HFFc6 (cell line): ENCODE measurements at regions not wholly inside any gene's neighbourhood (a gene's known extent, or its start where the extent isn't known, plus 50 kb on each side); places are given as distances from the start of the nearest gene placed in this dataset.
"Not testable (repeated sequence)": the region's sequence is repeated elsewhere in the genome, so short reads cannot be mapped to it uniquely, and the experiment has no call there.

Source experiments
- DNase-seq: peaks from one replicate; pipeline ENCODE4 v3.0.0-alpha.2; 2018
- H3K27ac Mint-ChIP-seq: 2 replicates; pipeline ENCODE4 v1.8.0; 2020; ENCODE audit warnings: mild to moderate bottlenecking, mixed read lengths
- H3K27me3 Mint-ChIP-seq: 2 replicates; pipeline ENCODE4 v1.8.0; 2021; ENCODE audit warnings: mild to moderate bottlenecking, moderate library complexity, mixed read lengths; ENCODE audit not compliant: insufficient read depth
- H3K36me3 Mint-ChIP-seq: 2 replicates; pipeline ENCODE4 v1.8.0; 2021; ENCODE audit warnings: low read depth, mixed read lengths
- H3K4me1 Mint-ChIP-seq: 2 replicates; pipeline ENCODE4 v1.8.0; 2020; ENCODE audit warnings: low read depth, mixed read lengths
- H3K4me3 Mint-ChIP-seq: 2 replicates; pipeline ENCODE4 v1.8.0; 2020; ENCODE audit warnings: mild to moderate bottlenecking, moderate library complexity, mixed read lengths
- H3K9me3 Mint-ChIP-seq: 2 replicates; pipeline ENCODE4 v1.8.0; 2020; ENCODE audit warnings: mild to moderate bottlenecking, mixed read lengths
- TF ChIP-seq, protein P1 (sequence below): fragments of 200-600 bp; sonication (generic); IDR thresholded peaks from 2 replicates; pipeline ENCODE4 v1.5.0; 2021; ENCODE audit warnings: antibody characterized with exemption, mild to moderate bottlenecking

DNA sequence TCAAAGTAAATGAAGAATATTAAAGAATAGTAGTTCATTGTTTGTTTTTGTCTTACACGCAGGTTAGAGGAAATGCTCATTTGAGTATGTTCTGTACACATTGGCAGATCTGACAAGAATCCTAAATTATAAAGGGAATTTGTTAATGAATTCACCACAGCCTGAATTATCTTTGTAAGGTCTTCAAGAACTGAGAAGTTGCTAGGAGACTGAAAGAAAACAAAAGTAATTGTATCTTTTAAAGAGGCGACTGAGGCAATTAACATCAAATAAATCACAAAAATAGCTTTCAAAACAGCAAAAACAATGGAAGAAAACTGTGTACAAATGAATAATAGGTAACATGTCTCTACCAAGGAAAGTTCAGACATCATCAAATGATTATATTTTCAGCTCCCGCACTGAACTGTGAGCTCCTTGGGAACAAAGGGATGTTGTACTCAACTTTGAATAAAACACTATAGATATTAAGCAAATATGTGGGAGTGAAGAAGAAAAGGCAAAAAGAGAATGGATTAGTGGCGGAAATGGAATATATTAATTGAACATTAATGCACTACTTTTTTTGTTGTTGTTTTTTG, 51.7 kb upstream of the ATIC start:
- H3K9me3 Mint-ChIP-seq: no peaks in the 10 kb centered on the region
- H3K27me3 Mint-ChIP-seq: peaks cover 6% of the 10 kb centered on the region; the same call in 1 of the 2 replicates
- H3K4me1 Mint-ChIP-seq: no peaks in the 10 kb centered on the region
- H3K36me3 Mint-ChIP-seq: no peaks in the 10 kb centered on the region
- H3K27ac Mint-ChIP-seq: no peak overlapping the region
- H3K4me3 Mint-ChIP-seq: no peak overlapping the region
- TF ChIP-seq, protein P1, sequence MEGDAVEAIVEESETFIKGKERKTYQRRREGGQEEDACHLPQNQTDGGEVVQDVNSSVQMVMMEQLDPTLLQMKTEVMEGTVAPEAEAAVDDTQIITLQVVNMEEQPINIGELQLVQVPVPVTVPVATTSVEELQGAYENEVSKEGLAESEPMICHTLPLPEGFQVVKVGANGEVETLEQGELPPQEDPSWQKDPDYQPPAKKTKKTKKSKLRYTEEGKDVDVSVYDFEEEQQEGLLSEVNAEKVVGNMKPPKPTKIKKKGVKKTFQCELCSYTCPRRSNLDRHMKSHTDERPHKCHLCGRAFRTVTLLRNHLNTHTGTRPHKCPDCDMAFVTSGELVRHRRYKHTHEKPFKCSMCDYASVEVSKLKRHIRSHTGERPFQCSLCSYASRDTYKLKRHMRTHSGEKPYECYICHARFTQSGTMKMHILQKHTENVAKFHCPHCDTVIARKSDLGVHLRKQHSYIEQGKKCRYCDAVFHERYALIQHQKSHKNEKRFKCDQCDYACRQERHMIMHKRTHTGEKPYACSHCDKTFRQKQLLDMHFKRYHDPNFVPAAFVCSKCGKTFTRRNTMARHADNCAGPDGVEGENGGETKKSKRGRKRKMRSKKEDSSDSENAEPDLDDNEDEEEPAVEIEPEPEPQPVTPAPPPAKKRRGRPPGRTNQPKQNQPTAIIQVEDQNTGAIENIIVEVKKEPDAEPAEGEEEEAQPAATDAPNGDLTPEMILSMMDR: no peak
- DNase-seq: no peak

DNA sequence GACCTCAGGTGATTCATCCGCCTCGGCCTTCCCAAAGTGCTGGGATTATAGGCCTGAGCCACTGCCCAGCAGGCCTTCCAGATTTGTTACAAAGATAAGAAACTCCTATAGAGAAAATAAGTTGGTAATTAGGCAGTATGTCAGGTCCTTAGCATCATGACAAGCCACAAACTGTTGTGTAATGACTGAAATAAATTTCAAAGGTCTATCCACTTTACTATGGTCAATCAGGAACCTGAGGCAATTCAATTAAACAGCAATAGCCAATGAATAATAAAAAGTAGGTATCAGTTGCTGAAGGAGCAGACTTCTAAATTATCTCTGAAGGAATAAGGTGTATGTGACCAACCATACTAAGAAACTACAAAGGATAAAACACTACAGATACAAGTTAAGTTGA, 62.4 kb upstream of the ATIC start:
- DNase-seq: no peak
- Mint-ChIP-seq H3K36me3 (no peaks in the 10 kb centered on the region), H3K27me3 (no peaks in the 10 kb centered on the region)

DNA sequence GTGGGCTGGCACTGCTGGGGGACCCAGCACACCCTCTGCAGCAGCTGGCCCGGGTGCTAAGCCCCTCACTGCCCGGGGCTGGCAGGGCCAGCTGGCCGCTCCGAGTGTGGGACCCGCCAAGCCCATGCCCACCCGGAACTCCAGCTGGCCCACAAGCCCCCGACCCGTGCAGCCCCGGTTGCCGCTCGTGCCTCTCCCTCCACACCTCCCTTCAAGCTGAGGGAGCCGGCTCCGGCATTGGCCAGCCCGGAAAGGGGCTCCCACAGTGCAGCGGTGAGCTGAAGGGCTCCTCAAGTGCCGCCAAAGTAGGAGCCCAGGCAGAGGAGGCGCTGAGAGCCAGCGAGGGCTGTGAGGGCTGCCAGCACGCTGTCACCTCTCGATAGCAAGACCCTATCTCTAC, 65.9 kb upstream of the ATIC start:
- DNase-seq, H3K4me1 Mint-ChIP-seq, H3K36me3 Mint-ChIP-seq, H3K4me3 Mint-ChIP-seq, H3K27me3 Mint-ChIP-seq, H3K9me3 Mint-ChIP-seq, H3K27ac Mint-ChIP-seq: not testable (repeated sequence)

More for the DNA sequence above, 62.4 kb upstream of the ATIC start:
- H3K27ac Mint-ChIP-seq: no peak overlapping the region
- TF ChIP-seq, protein P1: no peak
- H3K9me3 Mint-ChIP-seq: no peaks in the 10 kb centered on the region
- H3K4me3 Mint-ChIP-seq: no peak overlapping the region
- no peaks in the 10 kb centered on the region for H3K4me1 Mint-ChIP-seq

DNA sequence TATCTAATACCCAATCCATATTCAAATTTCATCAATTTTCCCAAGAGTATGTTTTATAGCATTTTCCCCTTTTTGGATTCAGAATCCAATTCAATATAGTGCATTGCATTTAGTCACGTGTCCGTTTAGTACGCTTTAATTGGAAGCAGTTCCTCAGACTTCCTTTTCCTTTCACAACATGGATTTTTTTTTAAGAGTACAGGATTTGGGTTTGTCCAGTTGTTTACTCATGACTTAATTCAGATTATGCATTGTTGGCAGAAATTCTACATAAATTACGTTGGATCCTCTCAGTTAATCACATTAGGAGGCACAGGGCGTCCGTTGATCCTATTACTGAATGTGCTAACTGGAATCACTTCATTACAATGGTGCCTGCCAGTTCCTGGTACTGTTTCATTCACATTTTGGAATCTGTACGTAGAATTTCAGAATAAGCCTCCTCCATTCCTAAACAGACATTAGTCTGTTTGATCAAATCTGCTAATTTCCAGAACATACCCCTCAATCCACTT, 70.0 kb upstream of the ATIC start:
- no peak overlapping the region for H3K27ac Mint-ChIP-seq
- no peaks in the 10 kb centered on the region for H3K4me1 Mint-ChIP-seq

DNA sequence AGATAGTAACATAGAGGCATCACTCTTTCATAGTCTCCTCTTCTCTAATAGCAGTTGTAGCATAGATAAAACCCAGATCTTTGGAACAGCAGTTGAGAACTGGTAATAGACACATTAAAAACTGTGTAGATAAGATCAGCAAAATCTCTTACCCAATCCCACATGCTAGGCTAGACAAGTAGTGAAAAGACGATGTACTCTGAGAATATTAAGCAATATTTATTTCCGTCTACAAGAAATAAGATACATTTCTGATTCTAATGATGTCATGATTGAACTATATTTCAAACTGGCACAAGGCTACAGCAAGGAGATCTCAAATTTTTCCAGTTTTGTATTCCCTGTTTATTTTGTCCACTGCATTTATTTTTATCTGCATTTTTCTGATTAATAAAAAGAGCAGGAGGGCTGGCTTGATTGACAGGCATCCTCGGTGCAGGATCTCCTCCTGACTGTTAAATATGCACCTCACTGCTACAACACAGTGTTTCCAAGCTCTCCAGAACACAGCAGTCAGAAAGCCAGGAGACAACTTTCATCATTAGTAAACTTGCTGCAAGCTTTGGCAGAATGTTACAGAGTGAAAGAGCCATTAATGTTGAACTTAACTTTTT, 73.3 kb upstream of the ATIC start:
- no peak overlapping the region for H3K27ac Mint-ChIP-seq
- DNase-seq: no peak

More for the DNA sequence above, 70.0 kb upstream of the ATIC start:
- peaks cover 6% of the 10 kb centered on the region for H3K27me3 Mint-ChIP-seq
- TF ChIP-seq, protein P1: no peak
- DNase-seq: no peak
- H3K4me3 Mint-ChIP-seq: no peak overlapping the region
- no peaks in the 10 kb centered on the region for H3K36me3 Mint-ChIP-seq
- no peaks in the 10 kb centered on the region for H3K9me3 Mint-ChIP-seq

DNA sequence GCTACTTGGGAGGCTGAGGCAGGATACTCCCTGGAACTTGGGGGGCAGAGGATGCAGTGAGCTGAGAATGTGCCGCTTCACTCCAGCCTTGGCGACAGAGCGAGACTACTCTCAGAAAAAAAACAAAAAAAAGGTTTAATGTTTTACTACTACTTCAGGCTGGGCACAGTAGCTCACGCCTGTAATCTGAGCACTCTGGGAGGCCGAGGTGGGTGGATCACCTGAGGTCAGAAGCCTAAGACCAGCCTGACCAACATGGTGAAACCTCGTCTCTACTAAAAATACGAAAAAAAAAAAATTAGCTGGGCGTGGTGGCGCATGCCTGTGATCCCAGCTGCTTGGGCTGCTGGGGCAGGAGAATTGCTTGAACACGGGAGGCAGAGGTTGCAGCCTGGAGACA, 75.7 kb upstream of the ATIC start:
- H3K9me3 Mint-ChIP-seq: no peaks in the 10 kb centered on the region
- peaks cover 3% of the 10 kb centered on the region; the same call in 1 of the 2 replicates for H3K27me3 Mint-ChIP-seq

More for the DNA sequence above, 73.3 kb upstream of the ATIC start:
- H3K4me3 Mint-ChIP-seq: no peak overlapping the region
- no peaks in the 10 kb centered on the region for H3K36me3 Mint-ChIP-seq
- no peaks in the 10 kb centered on the region for H3K4me1 Mint-ChIP-seq
- H3K9me3 Mint-ChIP-seq: no peaks in the 10 kb centered on the region
- H3K27me3 Mint-ChIP-seq: peaks cover 7% of the 10 kb centered on the region
- TF ChIP-seq, protein P1: no peak

DNA sequence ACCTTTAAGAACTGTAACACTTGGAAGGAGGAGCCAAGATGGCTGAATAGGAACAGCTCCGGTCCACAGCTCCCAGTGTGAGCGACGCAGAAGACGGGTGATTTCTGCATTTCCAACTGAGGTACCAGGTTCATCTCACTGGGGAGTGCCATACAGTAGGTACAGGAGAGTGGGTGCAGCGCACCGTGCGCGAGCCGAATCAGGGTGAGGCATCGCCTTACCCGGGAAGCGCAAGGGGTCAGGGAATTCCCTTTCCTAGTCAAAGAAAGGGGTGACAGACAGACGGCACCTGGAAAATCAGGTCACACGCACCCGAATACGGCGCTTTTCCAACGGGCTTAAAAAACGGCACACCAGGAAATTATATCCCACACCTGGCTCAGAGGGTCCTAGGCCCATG, 81.8 kb upstream of the ABCA12 start:
- DNase-seq, H3K4me1 Mint-ChIP-seq: not testable (repeated sequence)

More for the DNA sequence above, 75.7 kb upstream of the ATIC start:
- TF ChIP-seq, protein P1: no peak
- Mint-ChIP-seq H3K4me1 (peaks cover 2% of the 10 kb centered on the region), H3K4me3 (no peak overlapping the region), H3K36me3 (no peaks in the 10 kb centered on the region), H3K27ac (no peak overlapping the region)
- DNase-seq: no peak

More for the DNA sequence above, 81.8 kb upstream of the ABCA12 start:
- not testable (repeated sequence) for H3K27me3 Mint-ChIP-seq, H3K36me3 Mint-ChIP-seq, H3K27ac Mint-ChIP-seq, H3K9me3 Mint-ChIP-seq, H3K4me3 Mint-ChIP-seq
